RPMI7951 (cell line): ENCODE measurements at regions not wholly inside any gene's neighbourhood (a gene's known extent, or its start where the extent isn't known, plus 50 kb on each side); places are given as distances from the start of the nearest gene placed in this dataset.
"Not testable (repeated sequence)": the region's sequence is repeated elsewhere in the genome, so short reads cannot be mapped to it uniquely, and the experiment has no call there.

ENCODE experiments used
- DNase-seq: peaks from one replicate; pipeline ENCODE4 v3.0.0-alpha.2; 2012; ENCODE audit warnings: low read depth

GRCh38 chr17:30731210-30732132 is 93.0 kb downstream of the CRLF3 start:
- DNase-seq: peak; percentile 73

GRCh38 chr17:30730837-30731209 is 93.7 kb downstream of the CRLF3 start:
- not testable (repeated sequence) for DNase-seq

- DNase-seq: not testable (repeated sequence)
These were observed 94.2 kb downstream of the CRLF3 start for GRCh38 chr17:30730171-30730836.

- DNase-seq: not testable (repeated sequence)
These were observed 94.9 kb downstream of the CRLF3 start for GRCh38 chr17:30729471-30730170.

- DNase-seq: not testable (repeated sequence)
These were observed 97.0 kb downstream of the CRLF3 start for GRCh38 chr17:30727517-30727916.

- not testable (repeated sequence) for DNase-seq
These were observed 97.8 kb downstream of the CRLF3 start for GRCh38 chr17:30726734-30727133.

GRCh38 chr17:30726310-30726709 is 98.2 kb downstream of the CRLF3 start:
- not testable (repeated sequence) for DNase-seq

GRCh38 chr17:30724034-30724650 is 100.3 kb downstream of the CRLF3 start:
- DNase-seq: not testable (repeated sequence)

GRCh38 chr17:30722114-30722780 is 102.2 kb downstream of the CRLF3 start:
- not testable (repeated sequence) for DNase-seq

- not testable (repeated sequence) for DNase-seq
These were observed 103.5 kb downstream of the CRLF3 start for GRCh38 chr17:30720971-30721370.

GRCh38 chr17:30720013-30720471 is 104.5 kb downstream of the CRLF3 start:
- no peak for DNase-seq

GRCh38 chr17:30719131-30719973 is 105.1 kb downstream of the CRLF3 start:
- peak; percentile 42 for DNase-seq

- not testable (repeated sequence) for DNase-seq
These were observed 105.8 kb downstream of the CRLF3 start for GRCh38 chr17:30718691-30719090.

GRCh38 chr17:30718099-30718447 is 106.4 kb downstream of the CRLF3 start:
- not testable (repeated sequence) for DNase-seq

- no peak for DNase-seq
These were observed 107.0 kb downstream of the CRLF3 start for GRCh38 chr17:30717291-30718098.

- peak; percentile 14 for DNase-seq
These were observed 107.8 kb downstream of the CRLF3 start for GRCh38 chr17:30716461-30717290.

- not testable (repeated sequence) for DNase-seq
These were observed 109.5 kb downstream of the CRLF3 start for GRCh38 chr17:30714825-30715622.

- not testable (repeated sequence) for DNase-seq
These were observed 110.7 kb downstream of the CRLF3 start for GRCh38 chr17:30713805-30714204.
